ENCODE measurements at regions not wholly inside any gene's neighbourhood (a gene's known extent, or its start where the extent isn't known, plus 50 kb on each side); places are given as distances from the start of the nearest gene placed in this dataset.

DNA sequence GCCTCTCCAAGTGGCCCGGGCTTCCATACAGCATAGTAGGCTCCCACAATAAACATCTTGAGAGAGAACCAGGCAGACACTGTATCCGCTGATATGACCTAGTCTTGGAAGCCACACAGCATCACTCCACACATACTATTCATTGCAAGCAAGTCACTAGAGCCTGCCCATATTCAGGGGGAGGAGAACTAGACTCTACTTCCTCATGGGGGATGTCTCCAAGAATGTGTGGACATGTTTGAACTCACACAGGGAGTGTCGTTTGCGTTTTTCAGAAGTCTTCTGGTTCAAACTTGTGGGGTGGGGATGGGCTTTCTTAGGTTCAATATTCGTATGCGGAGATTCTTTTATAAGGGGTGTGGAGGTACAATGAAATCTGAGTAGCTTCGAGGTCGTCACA is 232.6 kb upstream of the HABP2 start:
- Histone ChIP-seq H3K4me2 (no peak overlapping the region), H4K20me1 (ENCODE audit: insufficient read depth) (no peaks in the 10 kb centered on the region), H3K9ac (no peak overlapping the region), H3K4me1 (ENCODE audit: control insufficient read depth in 1 of 2, insufficient read depth in 2 of 2, low read depth in 1 of 2, low read length in 1 of 2) (peaks cover 0 to 8% of the 10 kb centered on the region in 2 experiments; a peak in 1 of 4 replicates), H3K4me3 (ENCODE audit: low read depth in 2 of 2, low read length in 1 of 2) (no peak overlapping the region), H3K36me3 (replicated peaks in 1 of 2; ENCODE audit: control insufficient read depth in 1 of 2, insufficient read depth in 2 of 2, low read length in 1 of 2) (no peaks in the 10 kb centered on the region), H3K9me3 (no peaks in the 10 kb centered on the region), H3K79me2 (ENCODE audit: insufficient read depth) (no peaks in the 10 kb centered on the region), H3F3A (replicated peaks; ENCODE audit: insufficient read depth) (peaks cover 9% of the 10 kb centered on the region), H2AFZ (ENCODE audit: low read depth) (no peak overlapping the region), H3K27me3 (ENCODE audit: insufficient read depth) (no peaks in the 10 kb centered on the region), H3K9me2 (no peaks in the 10 kb centered on the region), H3K27ac (ENCODE audit: low read depth in 2 of 2, low read length in 1 of 2) (no peak overlapping the region)
- WGBS (ENCODE audit: low lambda C conversion rate), result 94% methylated on average over 8 of the region's 8 CpGs
- CTCF ChIA-PET, result interaction anchor here (1.0 kb wide), 1 partner anchor 65 kb away, joined by 3 read pairs; no protein-coding TSS in a partner anchor
- POLR2A ChIA-PET, result no interaction called here
- DNase-seq, result no peak
- no peak for TF ChIP-seq NFIC (IDR thresholded peaks at IDR 0.05; ENCODE audit: borderline replicate concordance)
- TF ChIP-seq SMC3 (IDR thresholded peaks at IDR 0.05; ENCODE audit: low read depth, low read length), result no peak
- no peak for TF ChIP-seq YY1 (IDR thresholded peaks at IDR 0.05; ENCODE audit: low read depth)
- TF ChIP-seq, protein P1, sequence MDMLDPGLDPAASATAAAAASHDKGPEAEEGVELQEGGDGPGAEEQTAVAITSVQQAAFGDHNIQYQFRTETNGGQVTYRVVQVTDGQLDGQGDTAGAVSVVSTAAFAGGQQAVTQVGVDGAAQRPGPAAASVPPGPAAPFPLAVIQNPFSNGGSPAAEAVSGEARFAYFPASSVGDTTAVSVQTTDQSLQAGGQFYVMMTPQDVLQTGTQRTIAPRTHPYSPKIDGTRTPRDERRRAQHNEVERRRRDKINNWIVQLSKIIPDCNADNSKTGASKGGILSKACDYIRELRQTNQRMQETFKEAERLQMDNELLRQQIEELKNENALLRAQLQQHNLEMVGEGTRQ (IDR thresholded peaks at IDR 0.05; ENCODE audit: borderline replicate concordance, low read depth, low read length), result no peak
- TF ChIP-seq, protein P2, sequence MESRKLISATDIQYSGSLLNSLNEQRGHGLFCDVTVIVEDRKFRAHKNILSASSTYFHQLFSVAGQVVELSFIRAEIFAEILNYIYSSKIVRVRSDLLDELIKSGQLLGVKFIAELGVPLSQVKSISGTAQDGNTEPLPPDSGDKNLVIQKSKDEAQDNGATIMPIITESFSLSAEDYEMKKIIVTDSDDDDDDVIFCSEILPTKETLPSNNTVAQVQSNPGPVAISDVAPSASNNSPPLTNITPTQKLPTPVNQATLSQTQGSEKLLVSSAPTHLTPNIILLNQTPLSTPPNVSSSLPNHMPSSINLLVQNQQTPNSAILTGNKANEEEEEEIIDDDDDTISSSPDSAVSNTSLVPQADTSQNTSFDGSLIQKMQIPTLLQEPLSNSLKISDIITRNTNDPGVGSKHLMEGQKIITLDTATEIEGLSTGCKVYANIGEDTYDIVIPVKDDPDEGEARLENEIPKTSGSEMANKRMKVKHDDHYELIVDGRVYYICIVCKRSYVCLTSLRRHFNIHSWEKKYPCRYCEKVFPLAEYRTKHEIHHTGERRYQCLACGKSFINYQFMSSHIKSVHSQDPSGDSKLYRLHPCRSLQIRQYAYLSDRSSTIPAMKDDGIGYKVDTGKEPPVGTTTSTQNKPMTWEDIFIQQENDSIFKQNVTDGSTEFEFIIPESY (IDR thresholded peaks at IDR 0.05; ENCODE audit: borderline replicate concordance, low read depth), result no peak
- TF ChIP-seq POLR2AphosphoS5 (IDR thresholded peaks at IDR 0.05; ENCODE audit: low read depth, low read length), result no peak
- TF ChIP-seq TCF12 (IDR thresholded peaks at IDR 0.05), result no peak
- TF ChIP-seq FOSL2 (IDR thresholded peaks at IDR 0.05; ENCODE audit: borderline replicate concordance, low read depth), result no peak
- no peak for TF ChIP-seq TAF1 (IDR thresholded peaks at IDR 0.05; ENCODE audit: borderline replicate concordance, low read depth, low read length)
- TF ChIP-seq, protein P3, sequence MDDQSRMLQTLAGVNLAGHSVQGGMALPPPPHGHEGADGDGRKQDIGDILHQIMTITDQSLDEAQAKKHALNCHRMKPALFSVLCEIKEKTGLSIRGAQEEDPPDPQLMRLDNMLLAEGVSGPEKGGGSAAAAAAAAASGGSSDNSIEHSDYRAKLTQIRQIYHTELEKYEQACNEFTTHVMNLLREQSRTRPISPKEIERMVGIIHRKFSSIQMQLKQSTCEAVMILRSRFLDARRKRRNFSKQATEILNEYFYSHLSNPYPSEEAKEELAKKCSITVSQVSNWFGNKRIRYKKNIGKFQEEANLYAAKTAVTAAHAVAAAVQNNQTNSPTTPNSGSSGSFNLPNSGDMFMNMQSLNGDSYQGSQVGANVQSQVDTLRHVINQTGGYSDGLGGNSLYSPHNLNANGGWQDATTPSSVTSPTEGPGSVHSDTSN (IDR thresholded peaks at IDR 0.05), result no peak
- no peak for TF ChIP-seq ELF1 (IDR thresholded peaks at IDR 0.05)
- no peak for TF ChIP-seq GATA2 (CRISPR knock-in tag; IDR thresholded peaks at IDR 0.05)
- TF ChIP-seq RAD21 (IDR thresholded peaks at IDR 0.05; ENCODE audit: low read length), result no peak
- TF ChIP-seq RFX5 (IDR thresholded peaks at IDR 0.05; ENCODE audit: low read length), result no peak
- no peak for TF ChIP-seq RCOR1 (IDR thresholded peaks at IDR 0.05; ENCODE audit: low read length)
- TF ChIP-seq, protein P4, sequence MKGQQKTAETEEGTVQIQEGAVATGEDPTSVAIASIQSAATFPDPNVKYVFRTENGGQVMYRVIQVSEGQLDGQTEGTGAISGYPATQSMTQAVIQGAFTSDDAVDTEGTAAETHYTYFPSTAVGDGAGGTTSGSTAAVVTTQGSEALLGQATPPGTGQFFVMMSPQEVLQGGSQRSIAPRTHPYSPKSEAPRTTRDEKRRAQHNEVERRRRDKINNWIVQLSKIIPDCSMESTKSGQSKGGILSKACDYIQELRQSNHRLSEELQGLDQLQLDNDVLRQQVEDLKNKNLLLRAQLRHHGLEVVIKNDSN (IDR thresholded peaks at IDR 0.05; ENCODE audit: borderline replicate concordance, low read depth), result no peak
- no peak for TF ChIP-seq FOXM1 (IDR thresholded peaks at IDR 0.05; ENCODE audit: low read depth)
- TF ChIP-seq JUND (IDR thresholded peaks at IDR 0.05), result no peak
